HG03354 (cell line): ENCODE measurements at regions not wholly inside any gene's neighbourhood (a gene's known extent, or its start where the extent isn't known, plus 50 kb on each side); places are given as distances from the start of the nearest gene placed in this dataset.

Experiments
- ATAC-seq: cut with Tn5 transposase; IDR thresholded peaks from one replicate; pipeline ENCODE4 v1.9.1; 2021; ENCODE audit warnings: mild to moderate bottlenecking; ENCODE audit not compliant: unreplicated experiment, poor library complexity, severe bottlenecking

GRCh38 chr17:45676695-45677094 is 107.4 kb upstream of the CRHR1 start:
- ATAC-seq, result no peak

- ATAC-seq, result no peak
Observed at GRCh38 chr17:45677770-45678169, 106.3 kb upstream of the CRHR1 start.

GRCh38 chr17:45679426-45679825 is 104.7 kb upstream of the CRHR1 start:
- ATAC-seq, result no peak

- no peak for ATAC-seq
Observed at GRCh38 chr17:45680360-45680759, 103.8 kb upstream of the CRHR1 start.

DNA sequence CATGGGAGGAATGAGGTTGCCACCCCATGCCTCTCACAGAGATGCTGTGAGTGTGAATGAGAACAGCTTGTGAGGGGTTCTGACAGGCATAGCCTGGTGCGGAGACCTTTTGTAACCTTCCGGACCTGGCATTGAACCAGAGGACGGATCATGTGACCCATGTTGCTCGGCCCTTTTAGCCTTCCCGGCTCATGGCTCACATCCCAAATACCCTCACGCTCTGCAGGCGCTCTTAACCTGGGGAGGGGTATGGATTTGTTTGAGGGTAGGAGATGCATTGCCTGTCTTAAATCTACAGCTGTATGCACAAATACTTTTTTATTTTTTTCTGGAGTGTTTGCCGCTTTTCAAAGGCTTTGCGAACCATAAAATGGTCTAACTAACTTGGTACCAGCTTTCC is 102.4 kb upstream of the CRHR1 start:
- ATAC-seq, result no peak

GRCh38 chr17:45686250-45686649 is 97.9 kb upstream of the CRHR1 start:
- no peak for ATAC-seq

GRCh38 chr17:45687594-45687993 is 96.5 kb upstream of the CRHR1 start:
- no peak for ATAC-seq

- ATAC-seq, result no peak
Observed at GRCh38 chr17:45688353-45688752, 95.8 kb upstream of the CRHR1 start.

GRCh38 chr17:45688820-45689219 is 95.3 kb upstream of the CRHR1 start:
- no peak for ATAC-seq

- no peak for ATAC-seq
Observed at GRCh38 chr17:45689451-45689850, 94.7 kb upstream of the CRHR1 start.

DNA sequence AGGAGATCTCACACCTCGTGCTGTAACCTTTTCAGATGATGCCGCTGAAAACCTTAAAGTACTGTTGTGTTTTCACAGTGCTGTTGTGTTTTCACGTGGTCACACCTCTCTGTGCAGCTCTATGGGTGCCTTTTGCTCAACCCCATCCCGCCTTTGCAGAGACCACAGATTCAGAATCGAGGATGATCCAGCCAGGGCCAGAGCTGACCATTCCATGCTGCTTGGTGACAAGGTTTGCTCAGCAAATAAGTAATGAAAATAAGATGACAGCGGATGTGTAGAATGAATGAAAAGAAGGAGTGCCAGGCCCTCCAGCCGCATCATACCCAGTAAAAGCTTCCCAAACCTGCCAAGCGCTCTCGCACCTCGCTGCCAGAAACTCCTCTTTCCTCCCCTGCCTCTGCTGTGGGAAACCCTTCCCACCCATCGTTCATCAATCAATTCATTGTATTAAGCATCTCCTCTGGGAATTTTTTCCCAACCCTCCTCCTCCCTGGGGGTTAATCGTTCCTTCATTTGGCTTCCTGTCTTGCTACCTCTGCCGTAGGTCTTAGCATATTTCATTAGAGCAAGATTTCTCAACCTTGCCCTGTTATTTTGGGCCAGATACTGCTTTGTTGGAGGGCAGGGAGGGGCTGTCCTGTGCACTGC is 93.4 kb upstream of the CRHR1 start:
- no peak for ATAC-seq

GRCh38 chr17:45692661-45693060 is 91.5 kb upstream of the CRHR1 start:
- ATAC-seq, result no peak

GRCh38 chr17:45693792-45694191 is 90.3 kb upstream of the CRHR1 start:
- ATAC-seq, result no peak

DNA sequence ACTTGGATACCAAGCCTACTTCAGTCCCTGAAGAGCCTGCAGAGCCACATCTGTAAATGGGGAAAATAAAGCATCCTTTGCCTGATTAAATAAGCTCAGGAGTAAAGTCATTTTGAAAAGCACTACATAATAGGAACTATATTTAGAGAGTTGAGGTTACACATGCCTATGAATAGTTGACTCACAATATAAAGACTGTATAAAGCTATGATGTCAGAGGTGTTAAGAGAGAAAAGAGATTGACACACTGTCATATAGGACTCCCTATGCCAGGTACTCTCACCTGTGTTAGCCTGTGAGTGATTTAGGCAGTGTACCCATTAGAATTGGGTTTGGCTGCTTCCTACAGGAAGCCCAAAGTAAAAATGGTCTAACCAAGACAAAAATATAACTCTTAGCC is 87.7 kb upstream of the CRHR1 start:
- ATAC-seq, result no peak

- ATAC-seq, result no peak
Observed at GRCh38 chr17:45697076-45697475, 87.0 kb upstream of the CRHR1 start.

DNA sequence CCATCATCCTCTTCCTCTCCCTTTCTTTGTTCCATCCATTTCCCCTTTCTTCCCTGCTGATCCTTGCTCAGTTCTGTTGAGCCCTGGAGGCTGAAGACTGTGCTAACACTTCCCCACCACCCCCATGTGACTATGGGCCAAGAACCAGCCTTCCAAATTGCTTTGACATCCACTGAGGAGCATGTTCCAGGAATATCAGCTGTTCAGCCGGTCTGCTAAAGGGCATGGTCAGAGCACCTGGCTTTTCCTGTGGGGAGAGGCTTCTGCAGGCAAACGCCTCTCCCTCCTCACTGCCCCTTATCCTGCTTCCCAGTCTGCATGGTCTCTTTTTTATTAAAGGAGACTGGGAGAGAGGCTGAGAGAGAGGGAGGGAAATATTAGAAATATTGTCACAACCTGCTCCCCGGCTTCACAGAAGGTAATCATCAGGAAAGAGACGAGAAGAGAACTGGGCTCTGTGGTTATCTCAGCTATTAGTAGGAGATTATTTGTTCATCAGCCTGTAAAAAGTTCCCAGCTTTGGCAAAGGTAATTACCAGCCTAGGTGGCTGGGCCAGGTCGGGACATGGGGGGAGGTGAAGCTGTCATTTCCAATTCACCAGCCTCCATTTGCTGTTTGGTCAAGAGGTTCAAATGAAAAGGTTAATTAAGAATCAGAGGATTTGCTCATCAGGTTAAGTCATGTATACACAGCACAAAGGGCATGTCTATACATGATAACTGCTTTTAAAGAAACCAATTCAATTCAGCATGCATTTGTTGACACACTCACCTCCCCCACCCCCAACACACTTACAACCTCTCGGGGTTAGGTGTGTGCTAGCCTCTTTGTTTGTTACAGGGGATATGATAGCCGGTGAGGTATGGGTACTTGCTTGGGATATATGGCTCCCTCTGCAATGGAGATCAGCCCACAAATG is 83.7 kb upstream of the CRHR1 start:
- no peak for ATAC-seq

DNA sequence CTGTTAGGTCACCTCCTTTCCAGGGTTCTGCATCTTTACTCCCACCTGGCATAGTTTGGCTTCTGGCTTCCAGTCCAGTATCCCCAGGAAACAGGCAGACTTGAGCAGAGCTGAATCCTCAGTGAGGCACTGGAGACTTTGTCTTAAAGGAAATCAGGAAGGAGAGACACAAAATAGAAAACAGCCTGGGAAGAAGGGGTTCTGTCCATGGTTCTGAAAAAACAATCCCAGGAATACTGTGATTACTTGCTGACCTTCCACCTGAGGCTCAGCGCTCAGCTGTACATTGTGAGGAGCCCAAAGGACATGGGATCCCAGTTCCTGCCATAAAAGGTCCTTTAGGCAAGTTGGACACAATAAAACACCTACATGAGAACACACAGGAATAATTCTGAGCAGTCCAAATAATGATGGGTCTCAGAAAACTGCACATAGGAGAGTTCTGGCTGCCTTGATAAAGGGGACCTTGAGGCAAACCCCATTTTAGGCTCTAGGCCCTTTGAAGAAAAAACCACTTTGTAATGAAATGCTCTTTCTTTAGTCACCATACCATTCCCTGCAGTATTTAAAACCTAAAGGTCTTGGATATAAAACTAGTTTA is 81.4 kb upstream of the CRHR1 start:
- ATAC-seq, result no peak

- no peak for ATAC-seq
Observed at GRCh38 chr17:45703348-45703747, 80.8 kb upstream of the CRHR1 start.

DNA sequence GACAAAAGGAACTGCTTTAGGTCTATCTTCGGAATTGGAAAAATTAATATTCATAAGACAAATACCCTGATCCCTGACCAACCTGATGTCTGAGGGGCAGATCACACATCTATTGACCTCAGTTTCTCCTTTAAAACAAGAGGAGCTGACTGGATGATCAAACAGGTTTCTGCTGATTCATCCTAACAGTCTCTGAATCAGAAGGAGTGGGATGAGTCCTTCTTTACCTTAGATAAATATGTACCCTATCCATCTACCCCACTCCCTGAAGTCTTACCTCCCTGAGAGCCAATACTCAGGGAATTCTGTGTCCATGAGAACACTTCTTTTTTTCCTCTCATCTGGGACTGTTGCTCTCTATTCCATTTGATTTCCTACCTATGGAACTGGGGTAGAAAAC is 80.3 kb upstream of the CRHR1 start:
- no peak for ATAC-seq

- no peak for ATAC-seq
Observed at GRCh38 chr17:45704251-45704650, 79.9 kb upstream of the CRHR1 start.
